ENCODE measurements at regions not wholly inside any gene's neighbourhood (a gene's known extent, or its start where the extent isn't known, plus 50 kb on each side); places are given as distances from the start of the nearest gene placed in this dataset.

DNA sequence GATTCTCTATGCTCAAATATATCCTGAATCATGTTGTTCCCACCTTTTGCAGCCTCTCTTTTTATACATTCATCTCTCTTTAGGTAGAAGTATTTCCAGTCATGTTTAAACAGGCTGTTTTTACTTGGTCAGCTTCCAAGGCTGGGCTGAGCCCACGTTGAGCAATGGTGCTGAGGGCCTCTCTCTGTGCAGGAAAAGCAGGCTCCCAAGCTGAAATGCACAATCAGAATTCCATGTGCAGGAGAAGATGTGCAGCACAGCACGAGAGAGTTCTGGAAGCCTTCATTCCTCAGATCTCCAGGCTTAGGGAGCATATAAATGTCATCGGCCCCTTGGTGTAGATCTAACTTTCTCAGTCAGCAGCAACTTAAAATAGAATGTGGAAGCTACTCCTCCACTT is 588.5 kb downstream of the TNS3 start:
- Mint-ChIP-seq H3K27me3 (ENCODE audit: insufficient read depth, low read depth, poor library complexity) (no peaks in the 10 kb centered on the region), H3K4me3 (no peak overlapping the region), H3K36me3 (ENCODE audit: low read depth) (no peaks in the 10 kb centered on the region), H3K9me3 (no peaks in the 10 kb centered on the region), H3K4me1 (no peaks in the 10 kb centered on the region), H3K27ac (no peak overlapping the region)
- DNase-seq (ENCODE audit: low spot score): no peak
- ATAC-seq: no peak
- H3K4me1 ChIP-seq (ENCODE audit: insufficient read depth): no peaks in the 10 kb centered on the region
- no peak overlapping the region for H3K27ac ChIP-seq (ENCODE audit: low read depth)
- no peaks in the 10 kb centered on the region for H3F3A ChIP-seq (replicated peaks; ENCODE audit: low read depth)
- TF ChIP-seq JUNB (IDR thresholded peaks at IDR 0.05; ENCODE audit: unreplicated experiment): no peak
- TF ChIP-seq, protein P1, sequence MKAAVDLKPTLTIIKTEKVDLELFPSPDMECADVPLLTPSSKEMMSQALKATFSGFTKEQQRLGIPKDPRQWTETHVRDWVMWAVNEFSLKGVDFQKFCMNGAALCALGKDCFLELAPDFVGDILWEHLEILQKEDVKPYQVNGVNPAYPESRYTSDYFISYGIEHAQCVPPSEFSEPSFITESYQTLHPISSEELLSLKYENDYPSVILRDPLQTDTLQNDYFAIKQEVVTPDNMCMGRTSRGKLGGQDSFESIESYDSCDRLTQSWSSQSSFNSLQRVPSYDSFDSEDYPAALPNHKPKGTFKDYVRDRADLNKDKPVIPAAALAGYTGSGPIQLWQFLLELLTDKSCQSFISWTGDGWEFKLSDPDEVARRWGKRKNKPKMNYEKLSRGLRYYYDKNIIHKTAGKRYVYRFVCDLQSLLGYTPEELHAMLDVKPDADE (IDR thresholded peaks at IDR 0.05): no peak
- TF ChIP-seq ZNF331 (CRISPR knock-in tag; IDR thresholded peaks at IDR 0.05; ENCODE audit: low read depth): no peak
- no peak for TF ChIP-seq CREB1 (CRISPR knock-in tag; IDR thresholded peaks at IDR 0.05; ENCODE audit: low read depth)
- TF ChIP-seq EZH2phosphoT487 (IDR thresholded peaks at IDR 0.05; ENCODE audit: unreplicated experiment): no peak
- TF ChIP-seq, protein P2, sequence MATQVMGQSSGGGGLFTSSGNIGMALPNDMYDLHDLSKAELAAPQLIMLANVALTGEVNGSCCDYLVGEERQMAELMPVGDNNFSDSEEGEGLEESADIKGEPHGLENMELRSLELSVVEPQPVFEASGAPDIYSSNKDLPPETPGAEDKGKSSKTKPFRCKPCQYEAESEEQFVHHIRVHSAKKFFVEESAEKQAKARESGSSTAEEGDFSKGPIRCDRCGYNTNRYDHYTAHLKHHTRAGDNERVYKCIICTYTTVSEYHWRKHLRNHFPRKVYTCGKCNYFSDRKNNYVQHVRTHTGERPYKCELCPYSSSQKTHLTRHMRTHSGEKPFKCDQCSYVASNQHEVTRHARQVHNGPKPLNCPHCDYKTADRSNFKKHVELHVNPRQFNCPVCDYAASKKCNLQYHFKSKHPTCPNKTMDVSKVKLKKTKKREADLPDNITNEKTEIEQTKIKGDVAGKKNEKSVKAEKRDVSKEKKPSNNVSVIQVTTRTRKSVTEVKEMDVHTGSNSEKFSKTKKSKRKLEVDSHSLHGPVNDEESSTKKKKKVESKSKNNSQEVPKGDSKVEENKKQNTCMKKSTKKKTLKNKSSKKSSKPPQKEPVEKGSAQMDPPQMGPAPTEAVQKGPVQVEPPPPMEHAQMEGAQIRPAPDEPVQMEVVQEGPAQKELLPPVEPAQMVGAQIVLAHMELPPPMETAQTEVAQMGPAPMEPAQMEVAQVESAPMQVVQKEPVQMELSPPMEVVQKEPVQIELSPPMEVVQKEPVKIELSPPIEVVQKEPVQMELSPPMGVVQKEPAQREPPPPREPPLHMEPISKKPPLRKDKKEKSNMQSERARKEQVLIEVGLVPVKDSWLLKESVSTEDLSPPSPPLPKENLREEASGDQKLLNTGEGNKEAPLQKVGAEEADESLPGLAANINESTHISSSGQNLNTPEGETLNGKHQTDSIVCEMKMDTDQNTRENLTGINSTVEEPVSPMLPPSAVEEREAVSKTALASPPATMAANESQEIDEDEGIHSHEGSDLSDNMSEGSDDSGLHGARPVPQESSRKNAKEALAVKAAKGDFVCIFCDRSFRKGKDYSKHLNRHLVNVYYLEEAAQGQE (IDR thresholded peaks at IDR 0.05; ENCODE audit: unreplicated experiment): no peak
- TF ChIP-seq STAT1 (IDR thresholded peaks at IDR 0.05; ENCODE audit: unreplicated experiment): no peak
- no peak for TF ChIP-seq ZNF114 (CRISPR knock-in tag; IDR thresholded peaks at IDR 0.05)
- TF ChIP-seq NANOG (IDR thresholded peaks at IDR 0.05; ENCODE audit: borderline replicate concordance): no peak
- TF ChIP-seq, protein P3, sequence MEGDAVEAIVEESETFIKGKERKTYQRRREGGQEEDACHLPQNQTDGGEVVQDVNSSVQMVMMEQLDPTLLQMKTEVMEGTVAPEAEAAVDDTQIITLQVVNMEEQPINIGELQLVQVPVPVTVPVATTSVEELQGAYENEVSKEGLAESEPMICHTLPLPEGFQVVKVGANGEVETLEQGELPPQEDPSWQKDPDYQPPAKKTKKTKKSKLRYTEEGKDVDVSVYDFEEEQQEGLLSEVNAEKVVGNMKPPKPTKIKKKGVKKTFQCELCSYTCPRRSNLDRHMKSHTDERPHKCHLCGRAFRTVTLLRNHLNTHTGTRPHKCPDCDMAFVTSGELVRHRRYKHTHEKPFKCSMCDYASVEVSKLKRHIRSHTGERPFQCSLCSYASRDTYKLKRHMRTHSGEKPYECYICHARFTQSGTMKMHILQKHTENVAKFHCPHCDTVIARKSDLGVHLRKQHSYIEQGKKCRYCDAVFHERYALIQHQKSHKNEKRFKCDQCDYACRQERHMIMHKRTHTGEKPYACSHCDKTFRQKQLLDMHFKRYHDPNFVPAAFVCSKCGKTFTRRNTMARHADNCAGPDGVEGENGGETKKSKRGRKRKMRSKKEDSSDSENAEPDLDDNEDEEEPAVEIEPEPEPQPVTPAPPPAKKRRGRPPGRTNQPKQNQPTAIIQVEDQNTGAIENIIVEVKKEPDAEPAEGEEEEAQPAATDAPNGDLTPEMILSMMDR (conservative IDR thresholded peaks at IDR 0.05; ENCODE audit: low read depth in 2 of 2): no peak
- TF ChIP-seq, protein P4, sequence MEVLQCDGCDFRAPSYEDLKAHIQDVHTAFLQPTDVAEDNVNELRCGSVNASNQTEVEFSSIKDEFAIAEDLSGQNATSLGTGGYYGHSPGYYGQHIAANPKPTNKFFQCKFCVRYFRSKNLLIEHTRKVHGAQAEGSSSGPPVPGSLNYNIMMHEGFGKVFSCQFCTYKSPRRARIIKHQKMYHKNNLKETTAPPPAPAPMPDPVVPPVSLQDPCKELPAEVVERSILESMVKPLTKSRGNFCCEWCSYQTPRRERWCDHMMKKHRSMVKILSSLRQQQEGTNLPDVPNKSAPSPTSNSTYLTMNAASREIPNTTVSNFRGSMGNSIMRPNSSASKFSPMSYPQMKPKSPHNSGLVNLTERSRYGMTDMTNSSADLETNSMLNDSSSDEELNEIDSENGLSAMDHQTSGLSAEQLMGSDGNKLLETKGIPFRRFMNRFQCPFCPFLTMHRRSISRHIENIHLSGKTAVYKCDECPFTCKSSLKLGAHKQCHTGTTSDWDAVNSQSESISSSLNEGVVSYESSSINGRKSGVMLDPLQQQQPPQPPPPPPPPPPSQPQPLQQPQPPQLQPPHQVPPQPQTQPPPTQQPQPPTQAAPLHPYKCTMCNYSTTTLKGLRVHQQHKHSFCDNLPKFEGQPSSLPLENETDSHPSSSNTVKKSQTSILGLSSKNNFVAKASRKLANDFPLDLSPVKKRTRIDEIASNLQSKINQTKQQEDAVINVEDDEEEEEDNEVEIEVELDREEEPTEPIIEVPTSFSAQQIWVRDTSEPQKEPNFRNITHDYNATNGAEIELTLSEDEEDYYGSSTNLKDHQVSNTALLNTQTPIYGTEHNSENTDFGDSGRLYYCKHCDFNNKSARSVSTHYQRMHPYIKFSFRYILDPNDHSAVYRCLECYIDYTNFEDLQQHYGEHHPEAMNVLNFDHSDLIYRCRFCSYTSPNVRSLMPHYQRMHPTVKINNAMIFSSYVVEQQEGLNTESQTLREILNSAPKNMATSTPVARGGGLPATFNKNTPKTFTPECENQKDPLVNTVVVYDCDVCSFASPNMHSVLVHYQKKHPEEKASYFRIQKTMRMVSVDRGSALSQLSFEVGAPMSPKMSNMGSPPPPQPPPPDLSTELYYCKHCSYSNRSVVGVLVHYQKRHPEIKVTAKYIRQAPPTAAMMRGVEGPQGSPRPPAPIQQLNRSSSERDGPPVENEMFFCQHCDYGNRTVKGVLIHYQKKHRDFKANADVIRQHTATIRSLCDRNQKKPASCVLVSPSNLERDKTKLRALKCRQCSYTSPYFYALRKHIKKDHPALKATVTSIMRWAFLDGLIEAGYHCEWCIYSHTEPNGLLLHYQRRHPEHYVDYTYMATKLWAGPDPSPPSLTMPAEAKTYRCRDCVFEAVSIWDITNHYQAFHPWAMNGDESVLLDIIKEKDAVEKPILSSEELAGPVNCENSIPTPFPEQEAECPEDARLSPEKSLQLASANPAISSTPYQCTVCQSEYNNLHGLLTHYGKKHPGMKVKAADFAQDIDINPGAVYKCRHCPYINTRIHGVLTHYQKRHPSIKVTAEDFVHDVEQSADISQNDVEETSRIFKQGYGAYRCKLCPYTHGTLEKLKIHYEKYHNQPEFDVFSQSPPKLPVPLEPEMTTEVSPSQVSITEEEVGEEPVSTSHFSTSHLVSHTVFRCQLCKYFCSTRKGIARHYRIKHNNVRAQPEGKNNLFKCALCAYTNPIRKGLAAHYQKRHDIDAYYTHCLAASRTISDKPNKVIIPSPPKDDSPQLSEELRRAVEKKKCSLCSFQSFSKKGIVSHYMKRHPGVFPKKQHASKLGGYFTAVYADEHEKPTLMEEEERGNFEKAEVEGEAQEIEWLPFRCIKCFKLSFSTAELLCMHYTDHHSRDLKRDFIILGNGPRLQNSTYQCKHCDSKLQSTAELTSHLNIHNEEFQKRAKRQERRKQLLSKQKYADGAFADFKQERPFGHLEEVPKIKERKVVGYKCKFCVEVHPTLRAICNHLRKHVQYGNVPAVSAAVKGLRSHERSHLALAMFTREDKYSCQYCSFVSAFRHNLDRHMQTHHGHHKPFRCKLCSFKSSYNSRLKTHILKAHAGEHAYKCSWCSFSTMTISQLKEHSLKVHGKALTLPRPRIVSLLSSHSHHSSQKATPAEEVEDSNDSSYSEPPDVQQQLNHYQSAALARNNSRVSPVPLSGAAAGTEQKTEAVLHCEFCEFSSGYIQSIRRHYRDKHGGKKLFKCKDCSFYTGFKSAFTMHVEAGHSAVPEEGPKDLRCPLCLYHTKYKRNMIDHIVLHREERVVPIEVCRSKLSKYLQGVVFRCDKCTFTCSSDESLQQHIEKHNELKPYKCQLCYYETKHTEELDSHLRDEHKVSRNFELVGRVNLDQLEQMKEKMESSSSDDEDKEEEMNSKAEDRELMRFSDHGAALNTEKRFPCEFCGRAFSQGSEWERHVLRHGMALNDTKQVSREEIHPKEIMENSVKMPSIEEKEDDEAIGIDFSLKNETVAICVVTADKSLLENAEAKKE (CRISPR knock-in tag; IDR thresholded peaks at IDR 0.05): no peak
- no peak for TF ChIP-seq POLR2AphosphoS5 (IDR thresholded peaks at IDR 0.05; ENCODE audit: low read depth)
- TF ChIP-seq EZH2 (IDR thresholded peaks at IDR 0.05; ENCODE audit: low read depth, unreplicated experiment): no peak
- H3K4me2 ChIP-seq: no peak overlapping the region
- no peak overlapping the region for H3K4me3 ChIP-seq
- H2AFZ ChIP-seq: 0 out of 2 replicates have a peak overlapping the region, but pooled peaks have one; percentile 66
- H3K27me3 ChIP-seq (ENCODE audit: insufficient read depth): no peaks in the 10 kb centered on the region
- H3K9me2 ChIP-seq (ENCODE audit: insufficient read depth): no peaks in the 10 kb centered on the region; the same call in 1 of the 2 replicates
- no peaks in the 10 kb centered on the region for H4K20me1 ChIP-seq (replicated peaks; ENCODE audit: insufficient read depth)
- H3K79me2 ChIP-seq (replicated peaks; ENCODE audit: insufficient read depth): no peaks in the 10 kb centered on the region
- no peaks in the 10 kb centered on the region for H3K36me3 ChIP-seq (ENCODE audit: insufficient read depth)
